GM06990 (cell line): ENCODE measurements at regions not wholly inside any gene's neighbourhood (a gene's known extent, or its start where the extent isn't known, plus 50 kb on each side); places are given as distances from the start of the nearest gene placed in this dataset.

ENCODE experiments used
- DNase-seq: peaks from one replicate; pipeline ENCODE4 v3.0.0-alpha.2; 2011; ENCODE audit not compliant: insufficient read length; ENCODE audit errors: extremely low read depth
- H3K27me3 ChIP-seq: replicated peaks from 2 replicates; pipeline ENCODE4 v1.6.0; 2011; ENCODE audit warnings: low read length; ENCODE audit not compliant: control insufficient read depth, insufficient read depth
- H3K36me3 ChIP-seq: 2 replicates; pipeline ENCODE4 v1.5.1; 2011; ENCODE audit warnings: low read length; ENCODE audit not compliant: control insufficient read depth, insufficient read depth
- H3K4me3 ChIP-seq: replicated peaks from 2 replicates; pipeline ENCODE4 v1.5.1; 2011; ENCODE audit warnings: low read depth, mild to moderate bottlenecking, control low read depth, low read length
- CTCF ChIP-seq: IDR thresholded peaks from 2 replicates; pipeline ENCODE4 v1.5.1; 2011; ENCODE audit warnings: low read length, control low read depth, mild to moderate bottlenecking, inconsistent platforms; ENCODE audit not compliant: insufficient read depth, poor library complexity, severe bottlenecking

DNA sequence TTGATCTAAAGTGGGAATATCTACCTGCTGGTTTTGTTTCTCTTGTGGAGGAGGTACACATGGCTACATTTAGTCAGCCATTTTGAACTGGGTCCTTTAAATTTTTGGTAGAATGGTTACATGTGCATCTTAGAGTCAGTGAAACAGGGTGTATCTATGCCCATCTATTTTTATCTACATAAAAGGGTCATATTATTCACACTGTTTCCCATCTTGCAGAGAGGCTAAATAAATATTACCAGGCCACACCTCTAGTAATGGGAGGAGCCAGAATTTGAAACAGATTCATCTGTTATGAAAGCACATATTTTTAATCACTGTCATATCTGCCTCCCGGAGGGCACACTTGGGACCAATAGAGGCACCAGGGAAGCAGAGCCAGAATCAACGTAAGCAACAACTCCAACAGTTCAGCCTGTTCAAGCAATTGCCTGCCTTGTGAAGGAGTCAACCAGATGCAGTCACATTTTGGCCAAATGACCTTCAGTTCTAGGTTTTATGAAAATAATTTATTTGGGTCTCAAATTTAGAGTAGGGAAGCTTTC, 376.8 kb downstream of the TSN start:
- TF ChIP-seq CTCF = no peak
- Histone ChIP-seq H3K36me3 (no peaks in the 10 kb centered on the region), H3K27me3 (no peaks in the 10 kb centered on the region), H3K4me3 (no peak overlapping the region)
- DNase-seq = no peak

- H3K4me3 ChIP-seq = no peak overlapping the region
- no peak for DNase-seq
- H3K36me3 ChIP-seq = no peaks in the 10 kb centered on the region
- TF ChIP-seq CTCF = no peak
- no peaks in the 10 kb centered on the region for H3K27me3 ChIP-seq
These were observed 379.8 kb downstream of the TSN start for GRCh38 chr2:122135021-122135937.

DNA sequence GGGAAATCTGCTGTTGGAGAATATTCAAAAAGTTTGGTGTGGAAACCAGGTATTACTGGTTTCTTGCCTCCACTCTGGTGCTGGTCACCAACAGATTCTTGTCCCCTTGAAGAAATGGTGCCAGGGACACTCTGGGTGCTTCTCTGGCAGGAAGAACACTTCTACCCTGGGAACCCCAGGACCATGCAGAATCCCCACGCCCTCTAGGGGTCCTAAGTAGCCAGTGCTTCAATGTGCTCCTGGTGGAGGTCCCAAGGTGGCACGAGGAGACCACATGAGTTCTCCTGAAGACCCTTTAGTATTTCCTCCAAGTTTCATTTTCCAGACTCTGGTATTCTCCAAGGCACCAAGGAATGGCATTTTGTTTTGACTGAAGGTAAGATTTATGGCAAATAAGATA, 380.6 kb downstream of the TSN start:
- peak; percentile 88 for TF ChIP-seq CTCF
- no peaks in the 10 kb centered on the region for H3K36me3 ChIP-seq
- no peaks in the 10 kb centered on the region for H3K27me3 ChIP-seq
- DNase-seq = no peak
- no peak overlapping the region for H3K4me3 ChIP-seq

DNA sequence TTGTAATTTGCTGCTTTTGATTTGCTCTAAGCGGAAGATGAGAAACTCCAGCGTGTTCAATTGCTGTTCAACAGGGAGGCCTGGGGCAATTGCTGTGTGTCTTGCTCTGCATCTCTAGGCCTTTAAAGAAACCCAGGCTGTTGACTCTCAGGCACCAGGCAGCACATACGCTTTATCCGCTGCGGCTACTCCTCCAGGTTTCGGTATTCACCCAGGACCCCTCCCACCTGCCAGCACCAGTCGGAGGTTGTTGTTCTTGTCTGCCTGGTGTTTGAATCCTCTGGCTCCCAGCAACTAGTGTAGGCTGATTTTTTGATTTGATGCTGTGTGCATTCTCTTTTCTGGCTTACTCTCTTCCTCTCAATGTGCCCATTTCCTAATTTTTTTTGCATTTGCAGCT, 383.1 kb downstream of the TSN start:
- Histone ChIP-seq H3K27me3 (no peaks in the 10 kb centered on the region), H3K36me3 (no peaks in the 10 kb centered on the region), H3K4me3 (no peak overlapping the region)
- no peak for DNase-seq
- no peak for TF ChIP-seq CTCF

DNA sequence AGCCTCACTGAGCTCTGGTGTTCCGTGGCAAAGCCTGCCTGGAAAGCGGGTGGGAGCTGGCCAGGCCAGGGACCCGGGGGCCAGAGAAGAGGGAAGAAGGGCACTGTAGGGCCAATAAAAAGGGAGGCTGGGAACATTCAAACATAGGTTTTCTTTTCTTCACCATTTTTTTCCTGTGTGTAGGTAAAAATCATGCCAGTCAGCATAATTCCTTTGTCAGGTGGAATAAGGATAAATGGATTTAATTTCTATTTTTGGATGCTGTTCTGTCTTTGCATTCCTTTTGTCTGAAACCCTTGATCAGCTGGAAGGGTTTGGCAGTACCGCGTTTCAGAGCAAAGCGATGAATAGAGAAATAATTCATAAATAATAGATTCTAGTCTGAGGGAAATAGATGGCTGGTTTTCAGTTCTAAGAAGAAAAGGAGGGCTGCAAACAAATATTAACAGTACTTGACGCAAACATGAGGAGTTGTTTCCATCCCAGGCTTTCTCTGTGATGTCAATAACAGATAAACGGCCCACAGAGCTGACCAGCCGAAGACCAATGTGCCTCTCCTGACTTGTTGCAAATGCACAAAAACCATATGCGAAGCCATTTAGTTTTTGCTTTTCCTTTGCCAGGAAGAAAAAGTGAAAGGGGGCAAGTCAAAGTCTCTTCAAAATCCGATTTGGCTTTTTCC, 384.4 kb downstream of the TSN start:
- Histone ChIP-seq H3K36me3 (no peaks in the 10 kb centered on the region), H3K4me3 (no peak overlapping the region), H3K27me3 (no peaks in the 10 kb centered on the region)
- TF ChIP-seq CTCF = no peak
- no peak for DNase-seq
